ENCODE measurements at regions not wholly inside any gene's neighbourhood (a gene's known extent, or its start where the extent isn't known, plus 50 kb on each side); places are given as distances from the start of the nearest gene placed in this dataset.
"Not testable (repeated sequence)": the region's sequence is repeated elsewhere in the genome, so short reads cannot be mapped to it uniquely, and the experiment has no call there.

DNA sequence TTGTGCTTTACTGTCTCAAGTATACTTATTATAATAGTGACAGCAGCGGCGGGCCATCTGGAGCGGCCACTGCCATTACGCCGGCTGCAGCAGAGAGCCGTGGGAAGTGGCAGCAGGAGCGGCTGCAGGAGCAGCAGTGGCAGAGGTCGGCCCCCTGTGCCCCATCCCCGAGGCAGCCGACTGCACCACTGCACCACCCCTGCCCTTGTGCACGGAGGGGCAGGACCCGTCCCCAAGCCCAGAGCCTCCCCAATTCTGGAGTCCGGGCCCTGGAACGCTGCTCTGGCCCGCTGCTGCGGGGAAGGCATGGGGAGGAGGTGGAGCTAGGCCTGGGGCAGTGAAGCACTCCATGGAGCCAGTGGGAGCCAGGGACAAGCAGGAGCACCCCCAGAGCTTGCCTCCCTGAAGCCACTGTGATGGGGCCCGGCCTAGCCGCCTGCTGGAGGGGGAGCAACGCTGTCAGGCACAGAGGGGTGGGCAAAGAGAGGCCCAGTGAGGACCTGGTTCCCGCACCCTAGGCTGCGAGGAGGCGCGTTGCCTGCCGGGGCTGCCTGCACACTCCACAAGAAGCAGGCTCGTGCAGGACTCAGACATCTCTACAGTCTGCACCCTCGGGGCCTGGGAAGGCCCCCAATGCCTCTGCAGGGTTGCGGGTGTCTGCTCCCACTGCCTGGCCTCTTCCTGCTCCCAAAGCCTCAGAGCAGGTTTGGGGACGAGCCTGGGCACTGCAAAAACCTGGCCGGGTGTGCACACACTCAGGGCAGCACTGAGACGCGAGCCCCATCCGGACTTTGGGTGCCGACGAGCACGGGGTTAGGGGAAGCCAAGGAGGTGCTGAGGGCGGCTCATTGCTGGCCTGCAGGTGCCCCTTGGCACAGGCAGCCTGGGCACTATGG, 74.2 kb upstream of the RASSF8 start:
- DNase-seq, result no peak

DNA sequence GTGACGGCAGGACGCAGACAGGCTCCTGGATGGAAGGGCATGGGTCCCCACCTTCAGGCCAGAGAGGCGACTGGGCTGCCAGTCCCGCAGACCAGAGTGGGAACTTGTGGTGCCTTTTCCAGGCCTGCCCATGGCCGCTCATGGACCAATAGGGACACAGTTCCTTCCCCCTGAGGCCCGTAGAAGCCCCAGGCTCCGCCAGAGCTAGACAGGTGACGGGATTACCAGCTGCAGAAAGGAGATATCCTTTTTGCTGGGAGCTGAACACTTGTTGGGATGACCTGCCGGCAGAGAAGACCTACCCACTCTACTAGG, 73.6 kb upstream of the RASSF8 start:
- DNase-seq, result no peak

DNA sequence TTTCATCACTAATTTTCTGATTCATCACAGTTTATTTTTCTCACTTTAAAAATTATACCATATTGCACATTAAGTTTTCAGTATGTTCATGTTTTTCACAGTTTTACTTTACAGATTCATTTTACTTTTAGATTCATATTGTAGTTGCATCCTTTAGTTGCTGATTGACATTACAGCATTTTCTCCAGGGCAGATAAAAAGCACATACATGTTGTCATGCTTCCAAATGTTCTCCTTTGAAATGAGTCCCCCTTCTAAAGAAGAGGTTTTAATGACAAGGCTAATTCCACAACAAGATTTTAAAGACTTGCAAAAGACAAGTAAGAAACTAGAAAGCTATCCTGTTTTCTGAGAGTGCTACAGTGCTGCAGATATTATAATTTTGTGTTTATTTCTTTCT, 72.1 kb upstream of the RASSF8 start:
- no peak for DNase-seq

GRCh38 chr12:25887367-25887766, 71.1 kb upstream of the RASSF8 start:
- no peak for DNase-seq

GRCh38 chr12:25889185-25889584, 69.3 kb upstream of the RASSF8 start:
- no peak for DNase-seq

GRCh38 chr12:25891095-25891494, 67.4 kb upstream of the RASSF8 start:
- DNase-seq, result not testable (repeated sequence)

- DNase-seq, result no peak
Measured at GRCh38 chr12:25894759-25895158, 63.7 kb upstream of the RASSF8 start.

DNA sequence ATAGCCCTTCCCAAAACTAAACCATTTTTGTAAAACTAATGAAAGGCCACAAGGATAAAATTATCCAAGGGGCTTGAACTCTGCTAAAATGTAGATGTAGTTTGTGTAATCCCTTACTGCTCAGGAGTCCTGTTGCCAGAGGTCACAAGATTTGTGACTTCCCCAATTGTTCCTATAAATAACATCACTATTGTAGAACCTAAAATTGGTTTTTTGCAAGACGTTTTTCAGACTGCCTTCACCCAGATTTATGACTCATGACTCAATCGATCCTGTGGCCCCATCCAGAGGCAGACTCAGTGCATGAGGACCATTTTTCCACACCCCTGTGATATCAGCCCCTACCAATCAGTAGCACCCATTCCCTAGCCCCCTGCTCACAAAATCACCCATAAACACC, 61.5 kb upstream of the RASSF8 start:
- no peak for DNase-seq

DNA sequence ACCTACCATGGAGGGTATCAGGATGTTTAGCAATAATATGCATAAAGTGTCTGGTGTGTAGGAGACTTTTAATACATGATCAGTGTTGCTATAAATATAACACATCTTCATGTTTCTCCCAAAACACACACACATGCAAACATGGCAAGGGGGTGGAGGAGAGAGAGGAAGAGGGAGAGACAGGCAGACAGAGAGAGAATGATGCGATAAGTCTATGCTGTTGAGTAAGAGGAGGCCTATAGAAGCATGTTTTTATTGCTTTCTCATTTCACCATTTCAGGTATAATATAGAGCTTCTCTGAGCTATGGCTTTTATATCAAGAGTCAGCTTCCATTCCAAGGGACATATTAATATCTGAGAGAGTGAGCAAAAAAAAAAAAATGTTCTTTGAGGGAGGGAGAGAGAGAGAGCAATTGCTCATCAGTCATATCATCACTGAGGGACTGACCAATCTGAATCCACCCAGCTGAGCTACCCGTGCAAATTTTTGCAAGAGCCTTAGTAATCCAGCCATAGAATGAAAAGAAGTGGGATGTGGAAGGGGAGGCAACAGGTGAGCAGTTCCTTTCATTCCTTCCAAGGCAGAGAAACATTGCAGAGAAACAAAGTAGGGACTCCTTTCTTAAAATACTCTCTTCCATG, 54.8 kb upstream of the RASSF8 start:
- DNase-seq, result no peak

DNA sequence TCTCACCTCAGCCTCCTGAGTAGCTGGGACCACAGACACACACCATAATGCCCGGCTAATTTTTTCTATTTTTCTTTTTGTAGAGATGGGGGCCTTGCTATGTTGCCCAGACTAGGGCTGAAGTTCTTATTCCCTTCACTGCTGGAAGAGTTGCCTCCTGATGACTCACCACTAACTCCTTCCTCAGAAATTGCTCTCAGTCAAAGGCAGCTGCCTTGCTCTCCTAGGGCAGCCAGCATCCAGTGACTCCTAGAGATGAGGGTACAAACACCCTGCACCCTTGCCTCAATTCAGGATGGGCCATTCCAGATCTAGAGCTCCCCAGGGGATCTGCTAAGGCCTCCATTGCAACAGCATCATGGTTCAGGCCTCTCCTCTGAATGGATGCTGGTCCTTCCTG, 54.0 kb upstream of the RASSF8 start:
- no peak for DNase-seq

DNA sequence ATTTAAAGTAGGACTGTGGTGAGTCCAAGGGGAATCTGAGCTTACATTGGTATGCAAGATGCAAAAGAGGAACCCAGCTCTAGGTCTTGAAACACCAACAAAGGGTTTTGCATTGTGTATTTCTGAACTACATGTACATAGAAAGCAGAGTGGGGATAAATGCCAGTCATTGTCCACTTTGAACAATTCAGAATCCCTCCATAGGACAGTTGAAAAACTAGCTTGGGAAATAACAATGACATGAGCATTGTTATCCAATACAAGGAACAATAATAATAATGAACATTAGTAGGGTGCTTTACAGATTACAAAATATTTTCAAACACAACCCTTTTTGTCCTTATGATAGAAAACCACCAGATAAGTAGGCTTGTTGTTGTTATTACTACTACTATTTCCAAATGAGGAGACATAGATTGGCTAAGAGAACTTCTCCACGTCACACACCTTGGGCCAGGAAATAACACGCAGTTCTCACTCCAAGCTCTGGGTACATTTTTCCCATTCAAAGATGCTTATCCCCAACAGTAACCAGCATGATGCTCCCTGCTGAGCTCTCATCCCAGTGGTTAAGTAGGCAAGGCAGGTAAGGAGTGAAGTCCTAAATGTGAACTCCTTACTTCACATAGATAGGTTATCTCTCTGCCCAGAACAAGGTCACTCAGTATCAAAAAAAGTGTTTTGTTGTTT, 51.7 kb upstream of the RASSF8 start:
- no peak for DNase-seq

Data from activated T-cell treated with anti-CD3 and anti-CD28 coated beads, Interleukin-2, amount 50 U/mL, for 48 hours (primary cell).